GM12878 (cell line): ENCODE measurements at regions not wholly inside any gene's neighbourhood (a gene's known extent, or its start where the extent isn't known, plus 50 kb on each side); places are given as distances from the start of the nearest gene placed in this dataset.

Experiments used
- ATAC-seq: fragments of 200-7000 bp; cut with Tn5 transposase; 3 replicates; pipeline ENCODE4 v1.9.1; 2020; ENCODE audit warnings: mild to moderate bottlenecking, moderate library complexity
- BruUV-seq: library from RNA; stranded (reverse); fragments of 400-500 nt; replicated peaks from 2 replicates; lab custom pipeline; 2021; lab: Mats Ljungman, UMichigan
- CTCF ChIA-PET: fragments of 300-600 bp; sonication (Branson Sonifier 250); formaldehyde crosslinking; extraction: SDS; loops from one replicate; lab custom pipeline; 2021; ENCODE audit warnings: inconsistent platforms; lab: Yijun Ruan, JAX
- POLR2A ChIA-PET: fragments of 350-600 bp; formaldehyde crosslinking; extraction: SDS; loops from one replicate; lab custom pipeline; 2021; ENCODE audit warnings: inconsistent platforms; lab: Charles Lee
- RAD21 ChIA-PET: fragments of 300-600 bp; sonication (Branson Sonifier 250); formaldehyde crosslinking; loops from one replicate; lab custom pipeline; 2023; ENCODE audit warnings: antibody characterized with exemption; ENCODE audit not compliant: unreplicated experiment; lab: Charles Lee
- SMC1A ChIA-PET: fragments of 300-600 bp; sonication (Branson Sonifier 250); formaldehyde crosslinking; loops from one replicate; lab custom pipeline; 2023; ENCODE audit not compliant: unreplicated experiment, uncharacterized antibody; lab: Charles Lee
- DNase-seq: peaks from one replicate; pipeline ENCODE4 v3.0.0-alpha.2; 2011; ENCODE audit warnings: low read depth, low spot score
- FAIRE-seq: peaks from 3 replicates; lab custom pipeline; 2011; peaks lifted over from hg19 to GRCh38; lab: Jason Lieb, UNC
- H2AFZ ChIP-seq: 2 replicates; pipeline ENCODE4 v1.6.0; 2011; ENCODE audit warnings: low read depth, low read length, control low read depth; ENCODE audit not compliant: control insufficient read depth
- H3K27ac ChIP-seq: 2 replicates; pipeline ENCODE4 v1.5.1; 2011; ENCODE audit warnings: control low read depth; ENCODE audit not compliant: control insufficient read depth, insufficient read depth
- H3K27me3 ChIP-seq, 2 experiments: replicated peaks in 1 of 2; 2 replicates each; pipeline versions ENCODE4 v1.6.0 to v1.6.1; 2011; ENCODE audit warnings: low read length in 1 of 2; ENCODE audit not compliant: control insufficient read depth in 2 of 2, insufficient read depth in 2 of 2
- H3K36me3 ChIP-seq, 2 experiments: 2 replicates each; pipeline ENCODE4 v1.5.1; 2011; ENCODE audit warnings: low read length in 1 of 2; ENCODE audit not compliant: control insufficient read depth in 2 of 2, insufficient read depth in 2 of 2
- H3K4me1 ChIP-seq: 2 replicates; pipeline ENCODE4 v1.6.1; 2011; ENCODE audit warnings: mild to moderate bottlenecking, low read length, moderate library complexity, mixed read lengths; ENCODE audit not compliant: control insufficient read depth, insufficient read depth
- H3K4me2 ChIP-seq: 2 replicates; pipeline ENCODE4 v1.6.0; 2011; ENCODE audit warnings: control low read depth; ENCODE audit not compliant: control insufficient read depth, insufficient read depth
- H3K4me3 ChIP-seq: fragments of 200-600 bp; sonication (generic); 2 replicates; pipeline ENCODE4 v1.5.1; 2016
- H3K79me2 ChIP-seq: 2 replicates; pipeline ENCODE4 v1.6.0; 2011; ENCODE audit warnings: low read length; ENCODE audit not compliant: control insufficient read depth, insufficient read depth
- H3K9ac ChIP-seq: 2 replicates; pipeline ENCODE4 v1.8.0; 2011; ENCODE audit warnings: low read length, control low read depth, mixed read lengths; ENCODE audit not compliant: control insufficient read depth, insufficient read depth
- H3K9me3 ChIP-seq: replicated peaks from 3 replicates; pipeline ENCODE4 v1.5.1; 2011; ENCODE audit warnings: mild to moderate bottlenecking, low read length; ENCODE audit not compliant: control insufficient read depth, insufficient read depth
- H4K20me1 ChIP-seq: 2 replicates; pipeline ENCODE4 v1.6.0; 2011; ENCODE audit not compliant: control insufficient read depth, insufficient read depth
- ATF7 ChIP-seq: fragments of 450-650 bp; IDR thresholded peaks from 2 replicates; pipeline ENCODE4 v1.6.1; 2016; ENCODE audit warnings: low read depth, mild to moderate bottlenecking
- BCL11A ChIP-seq: IDR thresholded peaks from 2 replicates; pipeline ENCODE4 v1.6.1; 2011; ENCODE audit warnings: low read depth, low read length
- CHD4 ChIP-seq: fragments of 200-600 bp; sonication (generic); IDR thresholded peaks from 2 replicates; pipeline ENCODE4 v1.6.1; 2016; ENCODE audit warnings: mild to moderate bottlenecking
- CREM ChIP-seq: IDR thresholded peaks from 2 replicates; pipeline ENCODE4 v1.6.1; 2014; ENCODE audit warnings: antibody characterized with exemption, low read depth
- EED ChIP-seq: sonication (generic); IDR thresholded peaks from 2 replicates; pipeline ENCODE4 v1.6.1; 2016; ENCODE audit warnings: antibody characterized with exemption, low read depth
- IKZF1 ChIP-seq: fragments of 450-650 bp; conservative IDR thresholded peaks from 2 replicates; pipeline ENCODE4 v1.6.1; 2017; ENCODE audit warnings: antibody characterized with exemption, mild to moderate bottlenecking
- MYC ChIP-seq: IDR thresholded peaks from 2 replicates; pipeline ENCODE4 v1.6.1; 2011; ENCODE audit warnings: mild to moderate bottlenecking, low read length, moderate library complexity, inconsistent platforms; ENCODE audit not compliant: insufficient read depth, insufficient replicate concordance, insufficient read length, severe bottlenecking
- NBN ChIP-seq: fragments of 450-650 bp; IDR thresholded peaks from 2 replicates; pipeline ENCODE4 v1.6.1; 2016
- NR2C1 ChIP-seq: fragments of 450-650 bp; IDR thresholded peaks from 2 replicates; pipeline ENCODE4 v1.6.1; 2017; ENCODE audit warnings: antibody characterized with exemption, mild to moderate bottlenecking, moderate library complexity
- PAX8 ChIP-seq: fragments of 450-650 bp; IDR thresholded peaks from 2 replicates; pipeline ENCODE4 v1.6.1; 2017; ENCODE audit warnings: mild to moderate bottlenecking, moderate library complexity
- POU2F2 ChIP-seq: IDR thresholded peaks from 3 replicates; pipeline ENCODE4 v1.6.1; 2011; ENCODE audit warnings: low read depth, mild to moderate bottlenecking, low read length, borderline replicate concordance
- RB1 ChIP-seq: fragments of 450-650 bp; formaldehyde crosslinking; IDR thresholded peaks from 2 replicates; pipeline ENCODE4 v1.6.1; 2017; ENCODE audit warnings: mild to moderate bottlenecking, borderline replicate concordance
- RFX5 ChIP-seq: IDR thresholded peaks from 2 replicates; pipeline ENCODE4 v1.6.1; 2011; ENCODE audit warnings: low read depth, low read length, improper control_type of control experiment
- SMARCA5 ChIP-seq: fragments of 450-650 bp; IDR thresholded peaks from 2 replicates; pipeline ENCODE4 v1.6.1; 2017; ENCODE audit warnings: mild to moderate bottlenecking
- SRF ChIP-seq, 2 experiments: IDR thresholded peaks; 2 replicates each; pipeline ENCODE4 v1.6.1; 2011; ENCODE audit warnings: low read depth in 2 of 2, low read length in 2 of 2, mild to moderate bottlenecking in 1 of 2, moderate library complexity in 1 of 2
- WGBS: methylation state at CpG from one replicate; pipeline ENCODE4 v1.1.6; 2016; ENCODE audit warnings: low lambda C conversion rate; ENCODE audit not compliant: insufficient replicate concordance, insufficient coverage; ENCODE audit errors: missing lambda C conversion rate; 5-methylcytosine and 5-hydroxymethylcytosine counted together
- in situ Hi-C: fragments of 300-500 bp; cut with MboI; formaldehyde crosslinking; loops from 9 replicates; pipeline ENCODE4 v1.14.3; 2018; ENCODE audit warnings: mixed read lengths
- intact Hi-C: fragments of 100-400 bp; cut with micrococcal nuclease; formaldehyde crosslinking; loops from one replicate; pipeline ENCODE4 v1.14.2; 2022; ENCODE audit not compliant: unreplicated experiment
- TF ChIP-seq, protein P1 (sequence below): IDR thresholded peaks from 2 replicates; pipeline ENCODE4 v1.6.1; 2012; ENCODE audit warnings: low read depth, low read length, improper control_type of control experiment
- TF ChIP-seq, protein P2 (sequence below): fragments of 450-650 bp; formaldehyde crosslinking; IDR thresholded peaks from 2 replicates; pipeline ENCODE4 v1.4.0; 2022; ENCODE audit warnings: mild to moderate bottlenecking, moderate library complexity

DNA sequence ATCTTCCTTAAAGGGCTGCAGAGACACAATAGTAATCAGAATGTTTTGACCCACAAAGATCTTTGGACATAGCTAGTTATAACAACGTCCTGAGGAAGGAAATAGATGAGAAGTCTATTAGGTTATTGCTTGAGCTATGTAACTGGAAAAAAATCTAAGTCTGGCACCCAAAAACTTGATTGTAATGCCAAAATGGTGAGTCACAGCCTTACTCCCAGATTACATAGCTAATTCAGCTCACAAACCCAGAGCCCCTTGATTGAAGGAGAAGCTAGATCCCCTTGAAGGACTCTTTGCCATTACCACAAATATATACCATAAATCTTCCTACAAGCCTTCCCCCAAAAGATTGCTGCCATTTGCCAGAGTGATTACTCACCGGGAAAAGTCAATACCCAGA, 341.8 kb upstream of the KIF2A start:
- 0% methylated on average over 2 of the region's 2 CpGs for WGBS
- H3K4me3 ChIP-seq = no peak overlapping the region
- no peaks in the 10 kb centered on the region for H4K20me1 ChIP-seq
- DNase-seq = no peak
- no peak overlapping the region for H3K9ac ChIP-seq
- H3K27ac ChIP-seq = no peak overlapping the region
- ChIA-PET CTCF (interaction anchor here (1.0 kb wide), 1 partner anchor 59 kb away, joined by 3 read pairs; no protein-coding TSS in a partner anchor), POLR2A (no interaction called here), RAD21 (no interaction called here), SMC1A (interaction anchor here (1.1 to 1.4 kb wide), 2 partner anchors 13 to 21 kb away, joined by 4 read pairs; no protein-coding TSS in a partner anchor)
- no peaks in the 10 kb centered on the region for H3K9me3 ChIP-seq
- H3K27me3 ChIP-seq = no peaks in the 10 kb centered on the region; a peak in 1 of 4 replicates
- no peak for ATAC-seq
- no peaks in the 10 kb centered on the region for H3K36me3 ChIP-seq
- no peak for FAIRE-seq
- no peak for TF ChIP-seq ATF7
- no peak for TF ChIP-seq SMARCA5
- TF ChIP-seq, protein P1, sequence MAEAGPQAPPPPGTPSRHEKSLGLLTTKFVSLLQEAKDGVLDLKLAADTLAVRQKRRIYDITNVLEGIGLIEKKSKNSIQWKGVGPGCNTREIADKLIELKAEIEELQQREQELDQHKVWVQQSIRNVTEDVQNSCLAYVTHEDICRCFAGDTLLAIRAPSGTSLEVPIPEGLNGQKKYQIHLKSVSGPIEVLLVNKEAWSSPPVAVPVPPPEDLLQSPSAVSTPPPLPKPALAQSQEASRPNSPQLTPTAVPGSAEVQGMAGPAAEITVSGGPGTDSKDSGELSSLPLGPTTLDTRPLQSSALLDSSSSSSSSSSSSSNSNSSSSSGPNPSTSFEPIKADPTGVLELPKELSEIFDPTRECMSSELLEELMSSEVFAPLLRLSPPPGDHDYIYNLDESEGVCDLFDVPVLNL = no peak
- no peak for TF ChIP-seq IKZF1
- no peak for TF ChIP-seq POU2F2
- TF ChIP-seq NBN = no peak
- no peak for TF ChIP-seq CHD4
- TF ChIP-seq, protein P2, sequence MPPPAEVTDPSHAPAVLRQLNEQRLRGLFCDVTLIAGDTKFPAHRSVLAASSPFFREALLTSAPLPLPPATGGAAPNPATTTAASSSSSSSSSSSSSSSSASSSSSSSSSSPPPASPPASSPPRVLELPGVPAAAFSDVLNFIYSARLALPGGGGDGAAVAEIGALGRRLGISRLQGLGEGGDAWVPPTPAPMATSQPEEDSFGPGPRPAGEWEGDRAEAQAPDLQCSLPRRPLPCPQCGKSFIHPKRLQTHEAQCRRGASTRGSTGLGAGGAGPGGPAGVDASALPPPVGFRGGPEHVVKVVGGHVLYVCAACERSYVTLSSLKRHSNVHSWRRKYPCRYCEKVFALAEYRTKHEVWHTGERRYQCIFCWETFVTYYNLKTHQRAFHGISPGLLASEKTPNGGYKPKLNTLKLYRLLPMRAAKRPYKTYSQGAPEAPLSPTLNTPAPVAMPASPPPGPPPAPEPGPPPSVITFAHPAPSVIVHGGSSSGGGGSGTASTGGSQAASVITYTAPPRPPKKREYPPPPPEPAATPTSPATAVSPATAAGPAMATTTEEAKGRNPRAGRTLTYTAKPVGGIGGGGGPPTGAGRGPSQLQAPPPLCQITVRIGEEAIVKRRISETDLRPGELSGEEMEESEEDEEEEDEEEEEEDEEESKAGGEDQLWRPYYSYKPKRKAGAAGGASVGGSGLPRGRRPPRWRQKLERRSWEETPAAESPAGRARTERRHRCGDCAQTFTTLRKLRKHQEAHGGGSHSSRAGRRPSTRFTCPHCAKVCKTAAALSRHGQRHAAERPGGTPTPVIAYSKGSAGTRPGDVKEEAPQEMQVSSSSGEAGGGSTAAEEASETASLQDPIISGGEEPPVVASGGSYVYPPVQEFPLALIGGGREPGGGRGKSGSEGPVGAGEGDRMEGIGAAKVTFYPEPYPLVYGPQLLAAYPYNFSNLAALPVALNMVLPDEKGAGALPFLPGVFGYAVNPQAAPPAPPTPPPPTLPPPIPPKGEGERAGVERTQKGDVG (CRISPR knock-in tag) = no peak
- TF ChIP-seq MYC = no peak
- TF ChIP-seq PAX8 = no peak
- no peak for TF ChIP-seq RFX5
- TF ChIP-seq CREM = no peak
- TF ChIP-seq EED = no peak
- TF ChIP-seq SRF (IDR thresholded peaks at IDR 0.05; ENCODE audit: low read depth in 2 of 2, low read length in 2 of 2) = no peak
- TF ChIP-seq NR2C1 = no peak
- no peak for TF ChIP-seq RB1
- no peak for TF ChIP-seq BCL11A
- no peaks in the 10 kb centered on the region for H3K4me1 ChIP-seq
- intact Hi-C loops (no loop called here), in situ Hi-C loops (no loop called here)
- H2AFZ ChIP-seq = no peak overlapping the region
- H3K79me2 ChIP-seq = no peaks in the 10 kb centered on the region
- H3K4me2 ChIP-seq = no peak overlapping the region
- BruUV-seq = no TSS peak
